SU-DHL-6 (cell line): ENCODE measurements at regions not wholly inside any gene's neighbourhood (a gene's known extent, or its start where the extent isn't known, plus 50 kb on each side); places are given as distances from the start of the nearest gene placed in this dataset.
"Not testable (repeated sequence)": the region's sequence is repeated elsewhere in the genome, so short reads cannot be mapped to it uniquely, and the experiment has no call there.

ENCODE experiments used
- CTCF ChIP-seq: fragments of 200-600 bp; sonication (generic); IDR thresholded peaks from one replicate; pipeline ENCODE4 v1.5.1; 2017; ENCODE audit warnings: antibody characterized with exemption, mild to moderate bottlenecking, low read length, moderate library complexity; ENCODE audit not compliant: insufficient read depth, poor library complexity, severe bottlenecking
- EZH2phosphoT487 ChIP-seq: fragments of 200-600 bp; sonication (generic), shearing (Covaris generic); conservative IDR thresholded peaks from 2 replicates; pipeline ENCODE4 v1.6.1; 2018; ENCODE audit warnings: mild to moderate bottlenecking, antibody characterized with exemption, low read length, moderate library complexity, mixed read lengths

DNA sequence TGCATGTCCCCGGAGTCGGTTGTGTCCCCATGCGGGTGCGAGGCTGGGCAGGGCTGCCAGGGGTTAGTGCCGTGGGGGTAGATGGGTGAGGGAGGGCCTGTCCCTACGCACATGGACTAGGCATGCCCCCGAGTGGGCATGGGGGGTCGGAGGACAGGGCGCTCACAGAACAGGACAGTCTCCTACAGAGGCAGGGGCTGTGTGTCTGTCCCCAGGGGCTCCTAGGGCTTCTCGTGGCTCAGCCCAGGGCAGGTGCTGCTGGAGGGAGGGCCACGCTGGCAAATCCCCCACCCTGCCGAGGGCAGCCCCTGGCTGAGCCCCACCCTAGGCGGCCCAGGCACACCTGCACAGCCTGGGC, 141.3 kb downstream of the TMEM121 start:
- not testable (repeated sequence) for TF ChIP-seq CTCF, EZH2phosphoT487
